Neural cell (in vitro differentiated cells): ENCODE measurements at regions not wholly inside any gene's neighbourhood (a gene's known extent, or its start where the extent isn't known, plus 50 kb on each side); places are given as distances from the start of the nearest gene placed in this dataset.

Source experiments
- H2AFZ ChIP-seq: fragments of 200-600, 300-800 bp; sonication (generic), shearing (Covaris generic); 2 replicates; pipeline ENCODE4 v1.6.0; 2014; ENCODE audit warnings: low read depth, mild to moderate bottlenecking, antibody characterized with exemption, low read length, moderate library complexity
- H3F3A ChIP-seq: fragments of 200-600 bp; shearing (Covaris generic); 2 replicates; pipeline ENCODE4 v1.6.1; 2016; ENCODE audit warnings: mild to moderate bottlenecking, moderate library complexity, mixed read lengths, antibody characterized with exemption, low read length; ENCODE audit not compliant: insufficient read depth, poor library complexity, severe bottlenecking
- H3K27ac ChIP-seq: fragments of 200-600, 300-800 bp; sonication (generic), shearing (Covaris generic); 2 replicates; pipeline ENCODE4 v1.5.1; 2014; ENCODE audit warnings: mild to moderate bottlenecking, low read length, moderate library complexity
- H3K27me3 ChIP-seq: fragments of 300-800, 200-600 bp; sonication (generic), shearing (Covaris generic); 2 replicates; pipeline ENCODE4 v1.6.0; 2014; ENCODE audit warnings: mild to moderate bottlenecking, low read depth, low read length, moderate library complexity; ENCODE audit not compliant: insufficient read depth
- H3K36me3 ChIP-seq: fragments of 300-800, 200-600 bp; sonication (generic), shearing (Covaris generic); 2 replicates; pipeline ENCODE4 v1.5.1; 2014; ENCODE audit warnings: mild to moderate bottlenecking, antibody characterized with exemption, low read length, moderate library complexity; ENCODE audit not compliant: insufficient read depth
- H3K4me2 ChIP-seq: fragments of 300-800, 200-600 bp; sonication (generic), shearing (Covaris generic); 2 replicates; pipeline ENCODE4 v1.6.0; 2014; ENCODE audit warnings: mild to moderate bottlenecking, low read length
- H3K4me3 ChIP-seq: fragments of 300-800, 200-600 bp; sonication (generic), shearing (Covaris generic); 2 replicates; pipeline ENCODE4 v1.5.1; 2014; ENCODE audit warnings: mild to moderate bottlenecking, low read length, moderate library complexity
- H3K79me2 ChIP-seq: fragments of 200-600 bp; shearing (Covaris generic); replicated peaks from 2 replicates; pipeline ENCODE4 v1.6.0; 2014; ENCODE audit warnings: mild to moderate bottlenecking, low read length, moderate library complexity; ENCODE audit not compliant: insufficient read depth
- H3K9ac ChIP-seq: fragments of 300-800, 200-600 bp; sonication (generic), shearing (Covaris generic); 2 replicates; pipeline ENCODE4 v1.6.1; 2016; ENCODE audit warnings: mild to moderate bottlenecking, low read length, mixed read lengths
- H3K9me2 ChIP-seq: fragments of 200-600 bp; shearing (Covaris generic); 2 replicates; pipeline ENCODE4 v1.6.1; 2016; ENCODE audit warnings: mild to moderate bottlenecking, low read length, mixed read lengths; ENCODE audit not compliant: insufficient read depth
- H3K9me3 ChIP-seq: fragments of 200-600, 300-800 bp; sonication (generic), shearing (Covaris generic); 2 replicates; pipeline ENCODE4 v1.6.1; 2016; ENCODE audit warnings: mild to moderate bottlenecking, mixed run types, low read length, moderate library complexity, mixed read lengths
- H4K20me1 ChIP-seq: fragments of 200-600 bp; shearing (Covaris generic); 2 replicates; pipeline ENCODE4 v1.6.1; 2016; ENCODE audit warnings: mild to moderate bottlenecking, mixed run types; ENCODE audit not compliant: insufficient read depth
- EP300 ChIP-seq: fragments of 450-650 bp; conservative IDR thresholded peaks from 2 replicates; pipeline ENCODE4 v1.6.1; 2014; ENCODE audit warnings: antibody characterized with exemption, mild to moderate bottlenecking, moderate library complexity; ENCODE audit not compliant: poor library complexity, severe bottlenecking
- EZH2 ChIP-seq: fragments of 200-600, 300-800 bp; shearing (Covaris generic), sonication (generic); IDR thresholded peaks from 2 replicates; pipeline ENCODE4 v1.6.1; 2014; ENCODE audit warnings: antibody characterized with exemption, low read length, borderline replicate concordance, mild to moderate bottlenecking; ENCODE audit not compliant: insufficient read depth, poor library complexity, severe bottlenecking
- MXI1 ChIP-seq: fragments of 450-650 bp; conservative IDR thresholded peaks from 2 replicates; pipeline ENCODE4 v1.6.1; 2014; ENCODE audit warnings: antibody characterized with exemption, mild to moderate bottlenecking; ENCODE audit not compliant: poor library complexity, severe bottlenecking
- POLR2AphosphoS5 ChIP-seq: IDR thresholded peaks from 2 replicates; pipeline ENCODE4 v1.6.1; 2012
- RAD21 ChIP-seq: fragments of 450-650 bp; conservative IDR thresholded peaks from 2 replicates; pipeline ENCODE4 v1.6.1; 2014; ENCODE audit warnings: antibody characterized with exemption, mild to moderate bottlenecking, moderate library complexity
- REST ChIP-seq: IDR thresholded peaks from 2 replicates; pipeline ENCODE4 v1.6.1; 2012; ENCODE audit warnings: borderline replicate concordance
- SMC3 ChIP-seq: fragments of 450-650 bp; conservative IDR thresholded peaks from 2 replicates; pipeline ENCODE4 v1.6.1; 2014; ENCODE audit warnings: antibody characterized with exemption, mild to moderate bottlenecking, moderate library complexity; ENCODE audit not compliant: poor library complexity
- TAF1 ChIP-seq: IDR thresholded peaks from 2 replicates; pipeline ENCODE4 v1.6.1; 2012; ENCODE audit warnings: low read depth
- TF ChIP-seq, protein P1 (sequence below): fragments of 450-650 bp; IDR thresholded peaks from 2 replicates; pipeline ENCODE4 v1.5.1; 2014; ENCODE audit warnings: antibody characterized with exemption, mild to moderate bottlenecking, moderate library complexity; ENCODE audit not compliant: poor library complexity, severe bottlenecking

GRCh38 chr5:145218019-145218418, 617.1 kb downstream of the PRELID2 start:
- H3K36me3 ChIP-seq: no peaks in the 10 kb centered on the region
- no peaks in the 10 kb centered on the region for H3K9me3 ChIP-seq
- no peak overlapping the region for H3K27ac ChIP-seq
- no peak overlapping the region for H3K4me2 ChIP-seq
- no peaks in the 10 kb centered on the region for H3K79me2 ChIP-seq
- H4K20me1 ChIP-seq: no peaks in the 10 kb centered on the region
- no peaks in the 10 kb centered on the region for H3K27me3 ChIP-seq
- no peaks in the 10 kb centered on the region for H3K9me2 ChIP-seq
- H3F3A ChIP-seq: no peaks in the 10 kb centered on the region
- no peak overlapping the region for H2AFZ ChIP-seq
- TF ChIP-seq POLR2AphosphoS5 (no peak), RAD21 (no peak), EP300 (no peak), REST (no peak)
- TF ChIP-seq, protein P1, sequence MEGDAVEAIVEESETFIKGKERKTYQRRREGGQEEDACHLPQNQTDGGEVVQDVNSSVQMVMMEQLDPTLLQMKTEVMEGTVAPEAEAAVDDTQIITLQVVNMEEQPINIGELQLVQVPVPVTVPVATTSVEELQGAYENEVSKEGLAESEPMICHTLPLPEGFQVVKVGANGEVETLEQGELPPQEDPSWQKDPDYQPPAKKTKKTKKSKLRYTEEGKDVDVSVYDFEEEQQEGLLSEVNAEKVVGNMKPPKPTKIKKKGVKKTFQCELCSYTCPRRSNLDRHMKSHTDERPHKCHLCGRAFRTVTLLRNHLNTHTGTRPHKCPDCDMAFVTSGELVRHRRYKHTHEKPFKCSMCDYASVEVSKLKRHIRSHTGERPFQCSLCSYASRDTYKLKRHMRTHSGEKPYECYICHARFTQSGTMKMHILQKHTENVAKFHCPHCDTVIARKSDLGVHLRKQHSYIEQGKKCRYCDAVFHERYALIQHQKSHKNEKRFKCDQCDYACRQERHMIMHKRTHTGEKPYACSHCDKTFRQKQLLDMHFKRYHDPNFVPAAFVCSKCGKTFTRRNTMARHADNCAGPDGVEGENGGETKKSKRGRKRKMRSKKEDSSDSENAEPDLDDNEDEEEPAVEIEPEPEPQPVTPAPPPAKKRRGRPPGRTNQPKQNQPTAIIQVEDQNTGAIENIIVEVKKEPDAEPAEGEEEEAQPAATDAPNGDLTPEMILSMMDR: no peak
- H3K4me3 ChIP-seq: no peak overlapping the region
- no peak overlapping the region for H3K9ac ChIP-seq

DNA sequence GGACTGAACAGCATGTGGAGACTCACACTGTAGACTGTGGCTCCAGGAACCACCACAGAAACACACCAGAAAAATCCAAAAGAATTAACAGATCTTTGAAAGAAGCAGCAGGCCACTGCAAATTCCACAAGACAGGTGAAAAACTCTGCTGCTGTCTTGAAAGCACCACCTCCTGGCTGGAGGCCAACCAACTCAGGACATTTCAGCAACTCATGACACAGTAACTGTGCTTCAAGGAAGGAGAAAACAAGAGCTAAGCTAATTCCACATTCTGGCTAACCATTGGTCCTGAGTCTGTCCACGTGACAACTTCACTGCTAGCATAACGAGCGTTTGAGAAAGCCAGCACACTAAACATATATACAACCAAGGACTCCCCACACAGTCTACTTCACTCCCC, 625.1 kb downstream of the PRELID2 start:
- Histone ChIP-seq H3K79me2 (no peaks in the 10 kb centered on the region), H2AFZ (no peak overlapping the region), H3K9me3 (no peaks in the 10 kb centered on the region), H3K27ac (no peak overlapping the region), H3K27me3 (no peaks in the 10 kb centered on the region), H3K4me3 (no peak overlapping the region), H3K36me3 (no peaks in the 10 kb centered on the region), H3F3A (no peaks in the 10 kb centered on the region), H3K9me2 (no peaks in the 10 kb centered on the region), H3K9ac (no peak overlapping the region), H3K4me2 (no peak overlapping the region), H4K20me1 (no peaks in the 10 kb centered on the region)
- TF ChIP-seq EP300 (no peak), TAF1 (no peak), RAD21 (no peak), REST (no peak), POLR2AphosphoS5 (no peak), SMC3 (no peak), MXI1 (no peak), EZH2 (no peak)
- TF ChIP-seq, protein P1: no peak
